Right forelimb (tissue), 1 donor: ENCODE measurements at regions not wholly inside any gene's neighbourhood (a gene's known extent, or its start where the extent isn't known, plus 50 kb on each side); places are given as distances from the start of the nearest gene placed in this dataset.
"Not testable (repeated sequence)": the region's sequence is repeated elsewhere in the genome, so short reads cannot be mapped to it uniquely, and the experiment has no call there.

ENCODE experiments used
- DNase-seq: peaks from one replicate; pipeline ENCODE4 v3.0.0-alpha.2; 2018

DNA sequence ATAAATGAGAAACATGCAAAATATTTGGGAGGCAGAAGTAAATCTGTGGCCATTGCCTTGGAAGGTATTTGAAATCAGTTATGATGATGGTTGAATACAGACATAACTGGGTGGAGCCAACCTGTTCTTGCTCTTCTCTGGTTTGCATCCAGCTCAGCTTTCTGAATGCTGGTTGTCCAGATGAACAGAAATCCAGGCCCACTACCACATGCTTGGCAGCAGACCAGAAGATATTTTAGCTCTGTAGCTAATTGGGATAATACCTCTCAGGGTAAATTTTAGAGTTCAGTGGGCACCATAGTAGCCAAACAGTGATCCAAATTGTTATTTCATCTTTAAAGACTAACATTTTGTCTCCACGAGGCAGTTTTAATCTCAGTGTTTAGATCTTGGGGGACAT, 308.3 kb downstream of the RAB38 start:
- DNase-seq, result no peak

DNA sequence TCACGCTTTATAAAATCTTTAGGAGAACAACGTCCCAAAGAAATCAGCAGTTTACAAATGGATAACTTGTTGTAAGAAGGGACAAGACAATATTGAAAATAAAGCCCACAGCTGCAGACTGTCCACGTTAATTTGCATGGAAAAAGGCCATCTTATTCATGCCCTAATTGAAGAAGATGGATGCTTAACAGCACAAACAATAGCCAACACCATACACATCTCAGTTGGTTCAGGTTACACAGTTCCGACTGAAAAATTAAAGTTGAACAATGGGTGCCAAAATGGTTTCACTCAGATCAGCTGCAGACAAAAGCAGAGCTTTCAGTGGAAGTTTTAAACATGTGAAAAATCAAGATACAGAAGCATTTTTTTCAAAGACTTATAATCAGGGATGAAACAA, 314.2 kb downstream of the RAB38 start:
- DNase-seq, result no peak

DNA sequence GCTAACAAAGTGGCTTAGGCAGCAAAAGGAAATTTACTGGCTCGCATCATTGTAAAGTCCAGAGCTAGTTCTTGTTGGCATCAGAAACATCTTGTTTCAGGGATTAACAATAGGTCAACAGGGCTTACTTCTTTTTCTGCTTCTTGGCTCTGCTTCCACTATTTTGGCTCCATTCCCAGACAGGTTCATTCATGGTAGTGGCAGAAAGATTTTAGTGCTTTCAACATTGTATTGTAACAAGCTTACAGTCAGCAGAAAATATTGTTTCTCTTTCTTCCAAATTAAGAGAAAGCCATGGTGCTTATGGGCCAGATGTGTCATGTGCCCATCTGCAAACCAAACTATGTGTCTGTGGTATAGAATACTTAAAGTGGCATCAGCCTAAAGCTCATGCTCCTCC, 315.6 kb downstream of the RAB38 start:
- DNase-seq, result no peak

DNA sequence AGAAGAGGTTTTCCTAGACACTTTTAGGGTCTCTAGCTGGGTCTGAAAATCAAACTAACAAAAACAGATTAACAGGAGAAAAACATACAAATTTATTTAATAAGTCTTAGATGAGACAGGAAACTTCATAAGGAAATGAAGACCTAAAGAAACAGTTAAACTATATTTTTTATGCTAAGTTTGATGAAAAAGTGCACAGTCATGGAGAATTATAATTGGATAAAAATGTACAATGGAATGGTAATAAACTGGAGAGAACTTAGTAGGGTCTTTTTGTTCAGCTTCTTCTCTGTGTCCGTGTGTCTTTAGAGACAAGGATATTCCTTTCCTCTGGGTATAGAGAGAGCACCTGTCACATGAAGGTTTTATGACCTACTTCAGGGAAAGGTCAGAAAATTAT, 323.4 kb downstream of the RAB38 start:
- DNase-seq, result no peak

DNA sequence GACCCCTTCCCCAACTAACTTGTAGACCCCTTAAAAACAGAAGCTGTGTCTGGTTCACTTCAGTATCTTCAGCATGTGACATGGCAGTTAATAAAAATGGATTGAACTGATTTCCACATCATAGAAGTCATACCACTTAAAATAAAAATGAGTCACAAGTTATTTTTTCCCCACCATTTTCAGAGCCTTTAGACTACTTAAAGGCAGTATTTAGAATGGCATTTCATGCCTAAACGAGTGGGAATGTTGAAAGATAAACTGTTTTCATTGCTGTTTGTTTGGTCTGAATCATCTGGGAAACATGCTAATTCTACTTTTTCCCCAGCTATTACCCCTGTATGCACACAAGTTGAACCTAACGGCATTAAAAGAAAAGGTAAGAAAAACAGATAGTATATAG, 324.0 kb downstream of the RAB38 start:
- DNase-seq, result no peak

DNA sequence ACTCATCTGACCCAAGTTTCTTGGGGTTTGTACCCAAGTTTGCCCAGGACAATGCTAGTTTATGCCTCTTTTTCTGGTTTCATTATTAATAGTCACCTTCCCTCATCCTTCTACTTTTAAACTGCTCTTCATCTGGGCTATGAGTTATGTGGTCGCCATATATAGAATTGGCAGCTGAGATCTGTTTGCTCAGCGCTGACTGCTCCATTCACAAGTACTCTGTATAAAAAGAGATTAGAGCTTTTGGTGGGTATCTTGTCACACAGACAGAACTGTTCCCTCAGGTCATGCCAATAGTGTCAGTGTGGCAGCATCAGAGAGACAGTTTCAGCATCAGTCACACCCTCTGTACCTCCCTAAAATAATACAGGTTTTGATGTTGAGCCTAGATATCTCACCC, 326.0 kb downstream of the RAB38 start:
- DNase-seq, result no peak

DNA sequence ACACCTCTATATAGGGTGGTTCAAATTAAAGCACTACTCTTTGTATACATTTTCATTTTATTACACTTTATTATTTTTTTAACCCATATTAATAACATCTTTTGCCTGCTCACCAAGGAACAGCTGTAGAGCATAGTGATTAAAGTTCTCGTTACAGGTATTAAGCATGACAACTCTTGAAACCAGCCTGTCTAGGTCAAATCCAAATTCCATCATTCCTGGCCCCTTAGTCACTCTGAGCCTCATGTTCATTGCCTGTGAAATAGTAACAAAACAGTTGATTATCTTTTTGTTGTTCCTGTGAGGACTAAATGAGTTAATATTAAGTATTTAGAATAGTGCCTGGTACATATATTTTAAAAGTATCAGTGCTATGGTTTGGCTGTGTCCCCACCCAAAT, 334.5 kb downstream of the RAB38 start:
- DNase-seq, result no peak

DNA sequence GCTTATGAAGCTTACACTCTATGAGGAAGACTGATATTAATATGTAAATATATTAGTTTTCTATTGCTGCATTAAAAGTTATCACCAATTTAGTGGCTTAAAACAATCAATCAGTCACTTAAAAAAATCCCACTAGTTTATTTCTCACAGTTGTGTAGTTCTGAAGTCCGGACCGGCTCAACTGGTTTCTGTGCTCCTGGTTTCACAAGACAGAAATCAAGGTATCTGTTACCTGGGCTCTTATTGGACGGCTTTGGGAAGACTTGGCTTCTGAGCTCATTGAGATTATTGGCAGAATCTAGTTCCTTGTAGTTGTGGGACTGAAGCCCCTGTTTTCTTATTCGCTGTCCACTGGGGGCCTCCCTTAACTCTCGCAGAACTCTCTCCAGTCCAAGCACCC, 343.0 kb downstream of the RAB38 start:
- no peak for DNase-seq

DNA sequence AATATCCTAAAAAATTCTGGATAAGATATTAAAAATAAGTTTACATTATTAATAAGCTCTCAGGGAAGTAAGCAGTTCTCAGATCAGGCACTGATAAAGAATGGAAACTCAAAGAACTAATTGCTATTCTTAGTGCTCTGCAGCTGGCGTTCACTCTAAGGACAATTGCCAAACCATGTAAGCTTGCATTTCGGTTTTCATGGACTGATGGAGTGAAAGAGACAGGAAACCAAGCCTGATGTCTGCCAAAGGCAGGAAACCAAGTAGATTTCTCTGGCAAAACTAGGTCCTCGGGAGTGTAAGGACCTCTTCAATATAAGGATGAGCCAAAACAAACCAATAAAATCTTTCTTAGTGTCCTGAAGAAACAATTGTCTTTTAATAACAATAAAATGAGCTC, 355.2 kb downstream of the RAB38 start:
- no peak for DNase-seq

DNA sequence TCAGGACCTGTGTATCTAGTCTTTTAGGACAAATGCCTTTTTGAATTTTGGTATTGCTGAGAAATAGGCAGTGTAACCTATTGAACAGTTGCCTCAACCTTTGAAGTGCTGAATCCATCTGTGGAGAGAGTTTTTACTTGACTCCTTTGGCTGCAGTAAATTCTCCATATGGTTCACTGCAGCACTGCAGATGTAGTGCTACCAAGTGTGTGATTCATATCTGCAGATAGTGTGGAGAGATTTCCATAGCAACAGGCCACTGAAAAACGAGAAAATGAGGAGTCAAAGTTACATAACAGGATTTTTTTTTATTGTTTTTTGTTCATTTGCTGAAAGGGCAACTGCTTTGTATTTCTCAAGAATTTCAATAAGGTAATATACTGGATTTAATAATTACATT, 356.1 kb downstream of the RAB38 start:
- no peak for DNase-seq

DNA sequence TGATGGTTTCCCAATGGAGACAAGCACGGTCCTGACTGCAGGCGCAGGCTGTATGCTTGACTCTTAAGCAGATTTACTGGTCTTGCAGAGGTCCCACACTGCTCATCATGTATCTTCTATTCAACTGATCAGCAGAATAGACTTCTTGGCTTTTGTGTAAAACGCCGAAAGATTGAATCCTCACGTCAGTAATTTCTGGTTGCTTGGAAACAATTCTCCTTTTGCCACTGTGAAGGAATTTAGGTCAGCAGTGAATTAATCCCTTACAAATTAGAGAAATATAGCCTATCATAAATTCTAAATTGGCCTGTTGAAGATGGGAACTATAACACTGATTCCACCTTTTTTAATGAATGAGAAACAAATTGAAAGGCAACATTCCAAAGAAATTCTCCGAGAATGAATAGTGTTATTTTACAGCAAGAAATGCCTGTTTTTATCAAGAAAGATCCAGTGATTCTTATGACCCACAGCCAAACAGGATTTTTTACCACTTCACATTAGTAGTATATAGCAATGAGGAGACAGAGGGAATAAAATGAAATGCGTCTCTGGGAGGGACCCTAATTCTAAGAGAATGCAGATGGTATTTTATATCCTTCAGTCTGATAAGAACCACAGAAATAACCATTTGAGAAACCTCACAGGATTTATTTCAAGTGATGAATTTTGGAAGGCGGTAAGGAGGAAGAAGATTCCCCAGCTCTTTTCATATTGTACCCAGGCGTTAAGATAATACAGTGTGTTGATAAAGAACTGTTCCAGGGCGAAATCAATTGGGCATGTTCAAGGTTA, 362.5 kb downstream of the RAB38 start:
- DNase-seq, result no peak

DNA sequence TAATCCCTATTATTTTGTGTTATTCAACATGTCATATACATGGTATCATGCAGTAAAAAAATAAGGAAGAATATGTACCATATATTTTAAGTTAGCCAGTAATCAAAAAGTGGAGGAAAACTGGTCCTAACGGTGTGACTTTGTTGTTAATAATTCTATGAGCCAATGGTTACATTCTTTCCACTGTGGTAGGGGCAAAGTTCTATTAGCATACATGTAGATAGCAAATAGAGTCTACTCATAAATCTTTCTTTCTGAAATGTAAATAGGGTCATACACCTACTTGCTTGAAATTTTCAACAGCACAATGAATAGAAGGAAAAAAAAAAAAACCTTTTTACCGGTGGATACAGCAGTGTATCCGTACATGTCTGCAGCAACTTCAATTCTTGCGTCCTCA, 364.8 kb downstream of the RAB38 start:
- no peak for DNase-seq

DNA sequence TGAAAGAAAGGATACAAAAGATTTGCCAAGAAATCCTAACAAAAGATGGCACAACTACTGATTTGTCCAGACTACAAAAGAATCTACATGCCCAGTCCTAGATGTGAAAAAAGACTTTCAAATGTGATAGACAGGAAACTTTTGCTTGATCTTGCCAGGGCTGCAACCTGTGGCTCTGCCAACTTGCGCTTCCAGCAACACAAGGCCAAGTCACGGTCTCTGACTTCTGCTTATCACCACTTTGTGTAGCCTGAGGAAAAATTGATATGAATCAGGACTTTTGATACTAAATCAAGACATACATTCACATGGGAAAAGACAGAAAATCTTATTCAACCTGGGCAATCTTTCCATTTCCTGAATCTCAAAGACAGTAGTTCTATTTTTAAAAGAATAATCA, 366.0 kb downstream of the RAB38 start:
- DNase-seq, result no peak

DNA sequence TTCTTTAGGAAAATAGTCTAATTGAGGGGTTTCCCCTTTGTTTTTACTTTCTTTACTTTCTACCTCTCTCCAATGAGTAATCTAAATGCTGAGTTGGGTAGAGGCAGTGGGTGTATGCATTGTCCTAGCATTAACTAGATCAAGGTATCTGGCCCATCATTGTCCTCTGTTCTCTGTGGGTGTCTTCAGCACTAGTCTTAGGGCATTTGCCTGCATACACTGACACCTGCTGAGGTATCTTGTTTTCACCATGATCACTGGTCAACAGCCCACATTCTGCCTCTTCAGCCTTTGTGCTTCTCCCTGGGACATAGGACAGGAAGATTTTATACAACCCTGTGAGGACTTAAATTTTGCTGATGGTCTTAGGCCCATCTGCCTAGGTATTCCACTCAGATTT, 371.1 kb downstream of the RAB38 start:
- DNase-seq, result no peak

DNA sequence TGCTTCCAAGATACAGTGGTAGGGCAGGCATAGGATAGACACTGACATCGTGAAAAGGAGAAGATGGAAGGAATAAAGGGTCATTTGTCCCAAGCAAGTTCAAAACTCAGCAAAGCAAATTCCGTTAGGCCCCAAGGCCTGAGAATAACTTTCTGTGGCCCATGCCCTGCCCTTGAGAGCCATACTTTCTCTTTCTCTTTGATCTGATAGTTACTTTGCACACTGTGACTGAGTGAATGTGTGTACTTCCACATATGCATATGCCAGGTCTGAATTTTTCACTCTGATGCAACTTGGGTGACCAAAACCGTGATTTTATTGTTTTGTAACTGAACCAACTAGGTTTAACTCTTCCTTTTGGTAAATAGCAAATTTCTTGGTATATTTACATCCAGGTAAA, 371.5 kb downstream of the RAB38 start:
- DNase-seq, result no peak

DNA sequence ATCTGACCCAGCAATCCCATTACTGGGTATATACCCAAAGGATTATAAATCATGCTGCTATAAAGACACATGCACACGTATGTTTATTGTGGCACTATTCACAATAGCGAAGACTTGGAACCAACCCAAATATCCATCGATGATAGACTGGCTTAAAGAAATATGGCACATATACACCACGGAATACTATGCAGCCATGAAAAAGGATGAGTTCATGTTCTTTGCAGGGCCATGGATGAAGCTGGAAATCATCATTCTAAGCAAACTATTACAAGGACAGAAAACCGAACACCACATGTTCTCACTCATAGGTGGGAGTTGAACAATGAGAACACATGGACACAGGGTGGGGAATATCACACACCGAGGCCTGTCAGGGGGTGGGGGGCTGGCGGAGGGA, 390.4 kb downstream of the RAB38 start:
- DNase-seq, result not testable (repeated sequence)

DNA sequence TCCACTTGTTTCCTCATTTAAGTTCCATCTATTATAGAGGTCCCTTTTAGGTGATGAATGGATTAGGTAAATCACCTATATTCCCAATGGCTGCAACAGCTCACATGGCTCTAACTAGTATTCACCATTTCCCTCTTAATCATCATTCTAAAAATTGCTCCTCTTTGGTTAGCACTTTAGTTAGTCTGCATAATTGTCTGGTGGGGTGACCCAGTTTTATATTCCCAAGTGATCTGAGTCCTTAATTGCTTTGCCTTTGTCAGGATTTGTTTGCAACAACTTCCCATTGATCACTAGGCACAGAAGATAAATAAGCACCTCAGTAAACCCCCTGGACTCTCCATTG, 395.2 kb downstream of the RAB38 start:
- no peak for DNase-seq

DNA sequence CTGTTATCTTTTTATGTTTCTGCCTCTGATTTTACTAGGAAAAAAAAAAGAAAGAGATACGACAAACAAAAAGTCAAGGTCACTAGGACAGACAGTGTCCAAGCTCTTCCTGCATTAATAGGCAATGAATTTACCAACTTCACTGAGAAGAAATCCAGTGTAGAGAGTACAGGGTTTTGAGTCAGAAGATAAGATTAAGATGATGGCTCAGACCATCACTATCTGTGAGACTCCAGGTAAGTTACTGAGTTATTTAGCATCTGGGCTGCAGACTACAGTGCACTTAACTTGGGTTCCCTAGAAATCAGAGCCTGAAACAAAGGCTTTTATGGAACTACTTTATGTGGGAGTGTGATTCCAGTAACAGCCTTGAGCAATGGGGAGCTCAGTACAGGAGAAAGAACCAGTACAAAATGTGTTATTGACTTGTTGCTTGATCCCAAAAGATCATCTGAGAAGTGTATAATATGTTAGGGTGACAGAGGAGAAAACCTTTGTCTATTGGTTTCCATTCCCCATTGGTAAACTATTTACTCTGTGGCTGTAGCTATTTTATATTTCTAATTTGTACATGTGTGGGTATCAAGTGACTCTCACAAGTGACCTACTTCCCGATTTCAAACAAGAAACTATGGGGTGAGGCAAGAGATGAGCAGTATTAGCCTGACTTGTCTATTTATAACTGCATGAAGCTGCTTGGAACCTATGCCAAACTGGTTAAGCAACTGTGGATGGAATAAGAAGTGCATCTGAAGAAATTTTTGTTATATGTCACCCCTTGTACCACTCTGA, 395.8 kb downstream of the RAB38 start:
- no peak for DNase-seq

DNA sequence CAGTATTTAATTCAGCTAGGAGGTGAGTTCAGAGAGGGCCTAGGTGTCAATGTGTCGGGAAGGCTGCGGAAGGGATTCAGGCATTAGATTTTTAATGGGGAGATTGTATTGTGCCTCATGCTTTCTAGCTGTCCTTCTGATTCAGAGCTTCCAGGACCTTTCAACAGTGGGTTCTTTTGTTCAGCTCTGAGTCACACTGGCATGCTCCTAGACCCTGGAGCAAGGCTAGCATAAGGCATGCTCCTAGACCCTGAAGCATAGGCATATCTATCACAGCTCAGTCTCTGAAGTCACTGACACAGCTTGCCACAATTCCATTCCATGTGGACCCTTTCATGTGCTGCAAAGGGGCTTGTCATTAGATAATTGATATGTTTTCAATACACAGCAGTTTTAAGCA, 396.9 kb downstream of the RAB38 start:
- no peak for DNase-seq

DNA sequence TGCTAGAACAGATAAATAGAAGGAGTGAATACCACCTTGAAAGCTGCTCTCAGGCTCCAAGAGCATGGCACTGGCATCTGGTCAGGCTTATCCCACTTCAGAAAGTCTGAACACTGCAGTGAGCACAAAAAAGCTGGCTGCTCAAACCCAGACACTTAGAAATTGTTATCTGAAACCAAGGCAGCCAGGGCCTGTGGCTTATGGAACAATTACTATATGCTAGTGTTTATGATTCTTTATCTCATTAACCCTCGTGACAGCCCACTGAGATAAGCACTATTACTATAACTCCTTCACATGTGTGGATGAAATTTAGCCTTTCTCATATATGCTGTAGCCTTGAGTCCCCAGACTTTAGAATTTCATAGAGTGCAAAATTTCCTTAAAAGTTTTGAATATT, 400.2 kb downstream of the RAB38 start:
- no peak for DNase-seq

DNA sequence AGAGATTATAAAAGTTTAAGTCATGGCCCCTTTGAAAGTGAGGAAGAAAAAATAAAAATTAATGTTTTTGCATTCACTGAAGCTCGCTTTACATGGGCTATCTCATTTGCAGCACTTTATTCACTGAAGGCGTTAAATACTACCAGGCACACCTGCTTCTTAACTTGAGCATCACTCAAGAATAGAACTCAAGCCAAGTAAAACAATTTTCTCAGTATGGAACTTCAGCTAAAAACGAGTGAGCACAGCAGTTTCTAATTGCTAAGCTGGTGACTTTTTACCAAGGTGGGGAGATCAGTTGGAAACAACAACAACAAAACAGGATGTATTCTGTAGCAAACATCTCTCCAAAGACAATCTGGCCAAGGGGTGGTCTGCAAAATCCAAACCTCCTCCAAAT, 405.6 kb downstream of the RAB38 start:
- no peak for DNase-seq

DNA sequence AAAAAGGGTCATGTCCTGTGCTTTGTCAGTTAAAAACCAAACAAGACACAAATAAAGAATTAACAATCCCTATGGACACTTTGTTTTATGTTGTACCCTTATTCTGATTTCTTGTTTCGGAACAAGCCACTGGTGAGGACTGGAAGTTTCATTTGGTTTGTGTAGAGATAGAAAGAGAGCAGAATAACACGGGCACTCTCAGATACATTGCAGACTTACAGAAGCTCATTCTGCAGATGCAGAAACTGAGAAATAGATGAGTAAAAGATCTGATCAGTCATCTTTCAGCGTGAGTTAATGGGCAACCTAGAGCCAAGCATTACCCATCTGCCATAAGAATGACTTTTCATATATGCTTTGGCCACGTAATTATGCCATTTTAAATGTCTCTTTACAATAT, 407.6 kb downstream of the RAB38 start:
- no peak for DNase-seq

DNA sequence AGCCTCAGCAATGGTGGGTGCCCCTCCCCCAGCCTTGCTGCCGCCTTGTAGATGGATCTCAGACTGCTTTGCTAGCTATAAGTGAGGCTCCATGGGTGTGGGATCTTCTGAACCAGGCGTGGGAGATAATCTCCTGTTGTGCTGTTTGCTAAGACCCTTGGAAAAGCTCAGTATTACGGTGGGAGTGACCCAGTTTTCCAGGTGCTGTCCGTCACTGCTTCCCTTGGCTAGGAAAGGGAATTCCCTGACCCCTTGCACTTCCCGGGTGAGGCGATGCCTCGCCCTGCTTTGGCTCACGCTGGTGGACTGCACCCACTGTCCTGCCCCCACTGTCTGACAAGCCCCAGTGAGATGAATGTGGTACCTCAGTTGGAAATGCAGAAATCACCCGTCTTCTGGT, 411.2 kb downstream of the RAB38 start:
- DNase-seq, result not testable (repeated sequence)

DNA sequence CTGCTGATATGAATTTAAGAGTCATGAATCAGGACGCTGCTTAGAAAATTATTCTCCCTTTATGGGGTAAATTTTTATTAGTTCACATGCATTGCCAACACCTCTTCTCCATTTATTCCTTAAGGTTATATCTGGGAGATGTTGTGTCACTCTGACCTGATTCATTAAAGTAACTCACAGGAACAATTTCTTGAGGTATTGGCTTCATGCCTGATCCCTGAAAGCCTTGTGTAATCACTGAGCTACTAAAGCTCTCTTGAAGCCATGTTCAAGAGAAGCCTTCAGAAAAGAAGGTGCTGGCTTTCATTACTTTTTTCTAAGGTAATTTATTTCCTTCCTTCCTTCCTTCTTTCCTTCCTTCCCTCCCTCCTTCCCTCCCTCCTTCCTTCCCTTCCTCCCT, 420.6 kb downstream of the RAB38 start:
- DNase-seq, result no peak

DNA sequence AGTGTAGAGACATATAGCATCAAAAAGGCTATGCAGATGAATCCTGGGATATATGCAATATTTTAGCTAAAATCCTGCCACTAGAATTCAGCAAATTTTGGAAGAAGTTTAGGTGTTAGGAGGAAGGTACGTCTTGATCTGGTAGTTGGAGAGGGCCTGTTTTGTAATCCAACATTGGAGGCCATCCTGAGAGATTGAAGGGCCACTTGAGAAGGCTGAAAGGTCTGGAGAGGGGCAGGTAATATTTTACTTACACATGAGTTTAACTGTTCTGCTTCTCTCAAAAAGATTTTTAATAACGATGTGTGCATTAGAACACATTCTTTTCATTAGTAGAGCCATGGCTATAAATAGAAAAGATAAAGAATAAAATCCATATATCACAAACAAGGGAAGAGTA, 422.1 kb downstream of the RAB38 start:
- DNase-seq, result no peak
